ENCODE measurements at regions not wholly inside any gene's neighbourhood (a gene's known extent, or its start where the extent isn't known, plus 50 kb on each side); places are given as distances from the start of the nearest gene placed in this dataset.

- TF ChIP-seq CTCF (IDR thresholded peaks at IDR 0.05 in 4 of 5, conservative IDR thresholded peaks at IDR 0.05 in 1 of 5): no peak
- TF ChIP-seq POLR2A (IDR thresholded peaks at IDR 0.05): no peak
These were observed 680.2 kb upstream of the CHAC2 start for GRCh38 chr2:53087262-53087873.

Measured in gastrocnemius medialis (tissue), 4 donors.